MG63 (cell line): ENCODE measurements at regions not wholly inside any gene's neighbourhood (a gene's known extent, or its start where the extent isn't known, plus 50 kb on each side); places are given as distances from the start of the nearest gene placed in this dataset.
A peak's percentile ranks its signal among the peaks of the same experiment; 100 is the strongest.

Source experiments
- DNase-seq: peaks from one replicate; pipeline ENCODE4 v3.0.0-alpha.2; 2020
- H3K27me3 ChIP-seq: fragments of 250-450 bp; sonication (Bioruptor Pico); 2 replicates; pipeline ENCODE4 v1.5.1; 2020; ENCODE audit warnings: mild to moderate bottlenecking, moderate library complexity
- H3K36me3 ChIP-seq: fragments of 250-450 bp; sonication (Bioruptor Pico); 2 replicates; pipeline ENCODE4 v1.5.1; 2020; ENCODE audit warnings: mild to moderate bottlenecking, moderate library complexity
- H3K4me3 ChIP-seq: fragments of 250-450 bp; sonication (Bioruptor Pico); 2 replicates; pipeline ENCODE4 v1.5.1; 2020; ENCODE audit warnings: mild to moderate bottlenecking, moderate library complexity
- H3K9me3 ChIP-seq: fragments of 250-450 bp; sonication (Bioruptor Pico); 2 replicates; pipeline ENCODE4 v1.5.1; 2020; ENCODE audit warnings: mild to moderate bottlenecking, moderate library complexity

GRCh38 chr16:11456741-11457140 is 111.5 kb downstream of the RMI2 start:
- H3K27me3 ChIP-seq, result no peaks in the 10 kb centered on the region
- DNase-seq, result no peak
- H3K4me3 ChIP-seq, result no peak overlapping the region
- H3K36me3 ChIP-seq, result no peaks in the 10 kb centered on the region
- H3K9me3 ChIP-seq, result no peaks in the 10 kb centered on the region

- H3K9me3 ChIP-seq, result no peaks in the 10 kb centered on the region
- no peak overlapping the region for H3K4me3 ChIP-seq
- H3K27me3 ChIP-seq, result no peaks in the 10 kb centered on the region
- no peak for DNase-seq
- H3K36me3 ChIP-seq, result no peaks in the 10 kb centered on the region
Observed at GRCh38 chr16:11459722-11460121, 114.5 kb downstream of the RMI2 start.

- Histone ChIP-seq H3K27me3 (no peaks in the 10 kb centered on the region), H3K36me3 (no peaks in the 10 kb centered on the region), H3K9me3 (no peaks in the 10 kb centered on the region), H3K4me3 (no peak overlapping the region)
- DNase-seq, result no peak
Observed at GRCh38 chr16:11460820-11461594, 115.7 kb downstream of the RMI2 start.

- no peak for DNase-seq
- no peak overlapping the region for H3K4me3 ChIP-seq
- H3K27me3 ChIP-seq, result no peaks in the 10 kb centered on the region
- H3K9me3 ChIP-seq, result no peaks in the 10 kb centered on the region
- no peaks in the 10 kb centered on the region for H3K36me3 ChIP-seq
Observed at GRCh38 chr16:11461595-11461990, 116.3 kb downstream of the RMI2 start.

- no peak overlapping the region for H3K4me3 ChIP-seq
- H3K9me3 ChIP-seq, result no peaks in the 10 kb centered on the region
- no peaks in the 10 kb centered on the region for H3K27me3 ChIP-seq
- DNase-seq, result no peak
- H3K36me3 ChIP-seq, result no peaks in the 10 kb centered on the region
Observed at GRCh38 chr16:11462036-11462435, 116.8 kb downstream of the RMI2 start.

GRCh38 chr16:11462861-11463260 is 117.6 kb downstream of the RMI2 start:
- Histone ChIP-seq H3K27me3 (no peaks in the 10 kb centered on the region), H3K36me3 (no peaks in the 10 kb centered on the region), H3K9me3 (no peaks in the 10 kb centered on the region), H3K4me3 (no peak overlapping the region)
- DNase-seq, result no peak

- H3K9me3 ChIP-seq, result no peaks in the 10 kb centered on the region
- H3K4me3 ChIP-seq, result no peak overlapping the region
- DNase-seq, result no peak
- H3K36me3 ChIP-seq, result no peaks in the 10 kb centered on the region
- no peaks in the 10 kb centered on the region for H3K27me3 ChIP-seq
Observed at GRCh38 chr16:11464241-11464640, 119.0 kb downstream of the RMI2 start.

- no peaks in the 10 kb centered on the region for H3K36me3 ChIP-seq
- H3K4me3 ChIP-seq, result no peak overlapping the region
- H3K27me3 ChIP-seq, result no peaks in the 10 kb centered on the region
- H3K9me3 ChIP-seq, result no peaks in the 10 kb centered on the region
- DNase-seq, result no peak
Observed at GRCh38 chr16:11465675-11466074, 120.4 kb downstream of the RMI2 start.

- Histone ChIP-seq H3K4me3 (no peak overlapping the region), H3K36me3 (no peaks in the 10 kb centered on the region), H3K9me3 (no peaks in the 10 kb centered on the region), H3K27me3 (no peaks in the 10 kb centered on the region)
- DNase-seq, result peak; percentile 85
Observed at GRCh38 chr16:11470676-11471415, 115.9 kb downstream of the LITAF start.

- Histone ChIP-seq H3K36me3 (no peaks in the 10 kb centered on the region), H3K27me3 (no peaks in the 10 kb centered on the region), H3K4me3 (no peak overlapping the region), H3K9me3 (no peaks in the 10 kb centered on the region)
- DNase-seq, result no peak
Observed at GRCh38 chr16:11471548-11471947, 115.2 kb downstream of the LITAF start.

- DNase-seq, result no peak
- no peaks in the 10 kb centered on the region for H3K9me3 ChIP-seq
- no peaks in the 10 kb centered on the region for H3K36me3 ChIP-seq
- H3K4me3 ChIP-seq, result no peak overlapping the region
- no peaks in the 10 kb centered on the region for H3K27me3 ChIP-seq
Observed at GRCh38 chr16:11472410-11472809, 114.3 kb downstream of the LITAF start.

GRCh38 chr16:11472851-11473250 is 113.9 kb downstream of the LITAF start:
- Histone ChIP-seq H3K4me3 (no peak overlapping the region), H3K9me3 (no peaks in the 10 kb centered on the region), H3K36me3 (no peaks in the 10 kb centered on the region), H3K27me3 (no peaks in the 10 kb centered on the region)
- no peak for DNase-seq

GRCh38 chr16:11473728-11474127 is 113.0 kb downstream of the LITAF start:
- no peak overlapping the region for H3K4me3 ChIP-seq
- H3K36me3 ChIP-seq, result no peaks in the 10 kb centered on the region
- no peak for DNase-seq
- H3K9me3 ChIP-seq, result no peaks in the 10 kb centered on the region
- no peaks in the 10 kb centered on the region for H3K27me3 ChIP-seq

GRCh38 chr16:11474617-11475291 is 112.0 kb downstream of the LITAF start:
- H3K36me3 ChIP-seq, result no peaks in the 10 kb centered on the region
- H3K9me3 ChIP-seq, result no peaks in the 10 kb centered on the region
- no peak overlapping the region for H3K4me3 ChIP-seq
- DNase-seq, result no peak
- no peaks in the 10 kb centered on the region for H3K27me3 ChIP-seq

GRCh38 chr16:11475896-11476630 is 110.7 kb downstream of the LITAF start:
- no peaks in the 10 kb centered on the region for H3K9me3 ChIP-seq
- DNase-seq, result no peak
- no peaks in the 10 kb centered on the region for H3K27me3 ChIP-seq

GRCh38 chr16:11476676-11477075 is 110.0 kb downstream of the LITAF start:
- H3K27me3 ChIP-seq, result no peaks in the 10 kb centered on the region
- H3K9me3 ChIP-seq, result no peaks in the 10 kb centered on the region
- H3K4me3 ChIP-seq, result no peak overlapping the region
- DNase-seq, result no peak
- no peaks in the 10 kb centered on the region for H3K36me3 ChIP-seq

More at GRCh38 chr16:11475896-11476630, 110.7 kb downstream of the LITAF start:
- no peak overlapping the region for H3K4me3 ChIP-seq
- no peaks in the 10 kb centered on the region for H3K36me3 ChIP-seq
